Keratinocyte (primary cell): ENCODE measurements at regions not wholly inside any gene's neighbourhood (a gene's known extent, or its start where the extent isn't known, plus 50 kb on each side); places are given as distances from the start of the nearest gene placed in this dataset.

ENCODE experiments used
- DNase-seq: peaks from one replicate; pipeline ENCODE4 v3.0.0-alpha.2; 2011; ENCODE audit warnings: low read depth, missing footprints, low spot score
- FAIRE-seq: peaks from 2 replicates; lab custom pipeline; 2011; peaks lifted over from hg19 to GRCh38; lab: Jason Lieb, UNC
- H2AFZ ChIP-seq: 2 replicates; pipeline ENCODE4 v1.6.0; 2012; ENCODE audit warnings: low read length, control low read depth, inconsistent platforms; ENCODE audit not compliant: control insufficient read depth
- H3K27ac ChIP-seq: 2 replicates; pipeline ENCODE4 v1.5.1; 2011; ENCODE audit warnings: low read length; ENCODE audit not compliant: control insufficient read depth, insufficient read depth
- H3K27me3 ChIP-seq: 3 replicates; pipeline ENCODE4 v1.6.0; 2011; ENCODE audit warnings: low read length; ENCODE audit not compliant: control insufficient read depth, insufficient read depth; ENCODE audit errors: extremely low read depth
- H3K36me3 ChIP-seq, 2 experiments: 2 replicates in 1 of 2; 3 replicates in 1 of 2; pipeline ENCODE4 v1.5.1; 2011; ENCODE audit warnings: low read length in 2 of 2, mild to moderate bottlenecking in 1 of 2; ENCODE audit not compliant: control insufficient read depth in 2 of 2, insufficient read depth in 2 of 2; ENCODE audit errors: extremely low read depth in 1 of 2
- H3K4me1 ChIP-seq: 3 replicates; pipeline ENCODE4 v1.5.1; 2011; ENCODE audit warnings: low read length; ENCODE audit not compliant: control insufficient read depth, insufficient read depth; ENCODE audit errors: extremely low read depth
- H3K4me2 ChIP-seq: 3 replicates; pipeline ENCODE4 v1.6.0; 2011; ENCODE audit warnings: low read depth, low read length; ENCODE audit not compliant: control insufficient read depth, insufficient read depth; ENCODE audit errors: extremely low read depth
- H3K4me3 ChIP-seq, 3 experiments: fragments of 200-600 bp in 1 of 3; sonication (generic) in 1 of 3; 2 replicates in 2 of 3; 3 replicates in 1 of 3; pipeline ENCODE4 v1.5.1; 2011 to 2016; ENCODE audit warnings: low read length in 3 of 3, mild to moderate bottlenecking in 3 of 3, control low read depth in 2 of 3, inconsistent platforms in 1 of 3, low read depth in 1 of 3, mixed read lengths in 1 of 3, mixed run types in 1 of 3, moderate library complexity in 1 of 3; ENCODE audit not compliant: control insufficient read depth in 2 of 3, insufficient read depth in 2 of 3; ENCODE audit errors: extremely low read depth in 1 of 3
- H3K79me2 ChIP-seq: 2 replicates; pipeline ENCODE4 v1.6.0; 2012; ENCODE audit warnings: low read length; ENCODE audit not compliant: control insufficient read depth, insufficient read depth
- H3K9ac ChIP-seq: 3 replicates; pipeline ENCODE4 v1.6.0; 2011; ENCODE audit warnings: low read length; ENCODE audit not compliant: control insufficient read depth, insufficient read depth; ENCODE audit errors: extremely low read depth
- H3K9me1 ChIP-seq: 3 replicates; pipeline ENCODE4 v1.6.0; 2011; ENCODE audit warnings: low read length; ENCODE audit not compliant: control insufficient read depth, insufficient read depth; ENCODE audit errors: extremely low read depth
- H3K9me3 ChIP-seq: 2 replicates; pipeline ENCODE4 v1.5.1; 2012; ENCODE audit warnings: low read depth, low read length; ENCODE audit not compliant: control insufficient read depth
- H4K20me1 ChIP-seq: 3 replicates; pipeline ENCODE4 v1.6.0; 2011; ENCODE audit warnings: low read length; ENCODE audit not compliant: control insufficient read depth, insufficient read depth; ENCODE audit errors: extremely low read depth
- EZH2 ChIP-seq: IDR thresholded peaks from one replicate; pipeline ENCODE4 v1.6.1; 2012; ENCODE audit warnings: inconsistent platforms, mild to moderate bottlenecking, low read length, moderate library complexity
- dilution Hi-C: fragments of 300-500 bp; cut with MboI; formaldehyde crosslinking; loops from one replicate; pipeline ENCODE4 v1.7.0; 2020; ENCODE audit warnings: low sequenced_read_pairs; ENCODE audit not compliant: extremely low pct_ligation_motif_present
- TF ChIP-seq, protein P1 (sequence below), 3 experiments: IDR thresholded peaks in 1 of 3; conservative IDR thresholded peaks in 1 of 3; optimal IDR thresholded peaks in 1 of 3; 2 replicates in 2 of 3; 3 replicates in 1 of 3; pipeline versions ENCODE3 to v1.5.1; 2011; ENCODE audit warnings: low read length in 3 of 3, mild to moderate bottlenecking in 3 of 3, moderate library complexity in 2 of 3, control low read depth in 1 of 3, inconsistent platforms in 1 of 3; ENCODE audit not compliant: insufficient read depth in 2 of 3; ENCODE audit errors: extremely low read depth in 1 of 3

DNA sequence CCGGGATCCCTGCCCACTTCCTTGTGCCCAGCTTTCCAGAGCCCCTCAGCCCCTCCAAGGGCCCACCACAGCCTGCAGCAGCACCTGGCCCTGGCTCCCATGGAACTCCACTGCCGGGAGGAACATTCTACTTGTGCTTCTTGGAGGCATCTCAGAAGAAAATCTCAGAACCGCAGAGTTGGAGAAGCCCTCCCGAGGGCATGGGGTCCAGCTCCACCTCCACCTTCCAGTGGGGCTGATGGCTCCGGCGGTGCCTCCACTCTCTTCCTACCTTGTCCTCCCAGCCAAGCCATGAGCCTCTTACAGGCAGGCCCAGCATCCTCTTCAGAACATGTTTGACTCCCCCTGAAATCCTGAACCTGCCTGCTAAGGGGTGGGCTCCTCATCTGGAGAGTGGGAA lies 79.4 kb upstream of the ZNF469 start:
- dilution Hi-C loops, result no loop called here
- H2AFZ ChIP-seq, result no peak overlapping the region
- H4K20me1 ChIP-seq, result no peaks in the 10 kb centered on the region
- H3K4me3 ChIP-seq, result no peak overlapping the region
- no peak for DNase-seq
- H3K9ac ChIP-seq, result no peak overlapping the region
- no peaks in the 10 kb centered on the region for H3K9me3 ChIP-seq
- no peak overlapping the region for H3K27ac ChIP-seq
- H3K4me2 ChIP-seq, result no peak overlapping the region
- TF ChIP-seq, protein P1, sequence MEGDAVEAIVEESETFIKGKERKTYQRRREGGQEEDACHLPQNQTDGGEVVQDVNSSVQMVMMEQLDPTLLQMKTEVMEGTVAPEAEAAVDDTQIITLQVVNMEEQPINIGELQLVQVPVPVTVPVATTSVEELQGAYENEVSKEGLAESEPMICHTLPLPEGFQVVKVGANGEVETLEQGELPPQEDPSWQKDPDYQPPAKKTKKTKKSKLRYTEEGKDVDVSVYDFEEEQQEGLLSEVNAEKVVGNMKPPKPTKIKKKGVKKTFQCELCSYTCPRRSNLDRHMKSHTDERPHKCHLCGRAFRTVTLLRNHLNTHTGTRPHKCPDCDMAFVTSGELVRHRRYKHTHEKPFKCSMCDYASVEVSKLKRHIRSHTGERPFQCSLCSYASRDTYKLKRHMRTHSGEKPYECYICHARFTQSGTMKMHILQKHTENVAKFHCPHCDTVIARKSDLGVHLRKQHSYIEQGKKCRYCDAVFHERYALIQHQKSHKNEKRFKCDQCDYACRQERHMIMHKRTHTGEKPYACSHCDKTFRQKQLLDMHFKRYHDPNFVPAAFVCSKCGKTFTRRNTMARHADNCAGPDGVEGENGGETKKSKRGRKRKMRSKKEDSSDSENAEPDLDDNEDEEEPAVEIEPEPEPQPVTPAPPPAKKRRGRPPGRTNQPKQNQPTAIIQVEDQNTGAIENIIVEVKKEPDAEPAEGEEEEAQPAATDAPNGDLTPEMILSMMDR (optimal IDR thresholded peaks at IDR 0.05 in 1 of 3, IDR thresholded peaks at IDR 0.05 in 1 of 3, conservative IDR thresholded peaks at IDR 0.05 in 1 of 3; ENCODE audit: extremely low read depth in 1 of 3, insufficient read depth in 2 of 3, low read length in 3 of 3), result no peak
- TF ChIP-seq EZH2, result no peak
- H3K4me1 ChIP-seq, result peaks cover 36% of the 10 kb centered on the region
- H3K79me2 ChIP-seq, result no peaks in the 10 kb centered on the region
- H3K36me3 ChIP-seq, result no peaks in the 10 kb centered on the region
- no peaks in the 10 kb centered on the region for H3K27me3 ChIP-seq
- no peaks in the 10 kb centered on the region for H3K9me1 ChIP-seq
- no peak for FAIRE-seq

DNA sequence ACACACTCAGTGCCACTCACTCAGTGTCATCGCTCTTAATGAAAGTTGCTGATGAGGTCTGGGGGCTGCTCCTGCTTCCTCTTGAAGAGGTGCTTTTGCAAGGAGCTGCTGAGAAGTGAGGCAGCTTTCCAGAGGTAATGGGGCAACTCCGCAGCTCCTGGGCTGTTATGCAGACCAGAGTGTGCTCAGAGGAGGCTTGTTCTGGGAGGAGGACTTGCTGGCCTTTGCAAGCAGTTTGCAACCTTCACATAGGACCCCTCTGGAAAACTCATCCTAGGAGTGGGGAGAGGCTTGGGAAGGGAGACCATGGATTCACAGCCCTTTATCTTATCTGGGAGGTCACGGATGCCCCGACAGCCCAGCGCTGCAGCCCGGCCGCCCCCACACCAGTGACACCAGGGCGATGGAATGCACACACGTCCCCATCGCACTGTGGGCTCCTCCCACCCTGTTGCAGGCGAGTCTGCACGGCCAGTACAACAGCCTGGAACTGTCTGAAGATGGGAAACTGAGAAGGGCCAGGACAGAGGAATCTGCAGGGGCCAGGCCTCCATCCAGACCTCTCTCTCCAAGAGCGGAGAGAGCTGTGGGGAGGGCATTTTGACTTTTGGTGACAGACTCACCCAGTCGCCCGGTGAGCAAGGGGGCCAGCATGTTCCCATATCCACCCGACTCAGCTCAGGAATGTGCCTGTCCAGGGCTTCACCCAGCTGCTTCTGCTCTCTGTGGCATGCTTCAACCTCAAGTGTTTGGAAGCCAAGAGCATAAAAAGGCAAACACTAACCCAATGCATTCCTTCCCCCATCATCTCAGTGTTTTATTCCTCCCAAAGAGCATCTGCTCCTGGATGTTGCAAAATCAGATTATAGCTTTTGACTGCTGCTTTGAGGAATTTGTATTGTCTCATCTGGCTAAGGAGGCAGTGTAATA lies 78.6 kb upstream of the ZNF469 start:
- DNase-seq, result no peak
- H3K27me3 ChIP-seq, result no peaks in the 10 kb centered on the region
- H3K4me1 ChIP-seq, result peaks cover 29% of the 10 kb centered on the region
- H3K27ac ChIP-seq, result no peak overlapping the region
- no peak overlapping the region for H2AFZ ChIP-seq
- dilution Hi-C loops, result no loop called here
- H3K36me3 ChIP-seq, result no peaks in the 10 kb centered on the region
- peak overlapping the region; percentile 8 for H3K4me2 ChIP-seq
- H3K4me3 ChIP-seq, result no peak overlapping the region
- TF ChIP-seq EZH2, result no peak
- TF ChIP-seq, protein P1 (optimal IDR thresholded peaks at IDR 0.05 in 1 of 3, IDR thresholded peaks at IDR 0.05 in 1 of 3, conservative IDR thresholded peaks at IDR 0.05 in 1 of 3; ENCODE audit: extremely low read depth in 1 of 3, insufficient read depth in 2 of 3, low read length in 3 of 3), result no peak
- no peaks in the 10 kb centered on the region for H3K9me3 ChIP-seq
- H4K20me1 ChIP-seq, result no peaks in the 10 kb centered on the region
- FAIRE-seq, result peak; percentile 71
- no peaks in the 10 kb centered on the region for H3K79me2 ChIP-seq
- H3K9ac ChIP-seq, result no peak overlapping the region
- no peaks in the 10 kb centered on the region for H3K9me1 ChIP-seq
